ENCODE measurements at regions not wholly inside any gene's neighbourhood (a gene's known extent, or its start where the extent isn't known, plus 50 kb on each side); places are given as distances from the start of the nearest gene placed in this dataset.
A peak's percentile ranks its signal among the peaks of the same experiment; 100 is the strongest.
"Not testable (repeated sequence)": the region's sequence is repeated elsewhere in the genome, so short reads cannot be mapped to it uniquely, and the experiment has no call there.

GRCh38 chr20:11976966-11977365, 59.3 kb downstream of the BTBD3 start:
- no peak for DNase-seq

- no peak for DNase-seq
These were observed 60.8 kb downstream of the BTBD3 start for GRCh38 chr20:11978496-11978895.

- DNase-seq = no peak
These were observed 61.8 kb downstream of the BTBD3 start for GRCh38 chr20:11979306-11979990.

- no peak for DNase-seq
These were observed 62.6 kb downstream of the BTBD3 start for GRCh38 chr20:11980263-11980662.

DNA sequence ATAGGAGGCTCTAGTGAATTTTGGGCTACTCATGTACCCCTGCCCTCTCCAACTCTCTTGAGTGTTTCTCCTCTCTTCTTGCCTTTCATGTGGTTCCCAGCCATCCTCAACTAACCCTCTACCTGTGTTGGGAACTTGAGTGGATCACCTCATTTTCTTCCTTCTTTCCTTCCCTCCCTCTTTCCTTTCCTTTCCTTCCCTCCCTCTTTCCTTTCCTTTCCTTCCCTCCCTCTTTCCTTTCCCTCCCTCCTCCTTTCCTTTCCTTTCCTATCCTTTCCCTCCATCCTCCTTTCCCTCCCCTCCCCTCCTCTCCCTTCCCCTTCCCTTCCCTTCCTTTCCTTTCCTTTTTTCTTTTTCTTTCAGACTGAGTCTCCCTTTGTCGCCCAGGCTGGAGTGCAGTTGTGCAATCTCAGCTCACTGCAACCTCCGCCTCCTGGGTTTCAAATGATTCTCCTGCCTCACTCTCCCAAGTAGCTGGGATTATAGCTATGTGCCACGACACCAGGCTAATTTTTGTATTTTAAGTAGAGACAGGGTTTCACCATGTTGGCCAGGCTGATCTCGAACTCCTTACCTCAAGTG, 63.8 kb downstream of the BTBD3 start:
- no peak for DNase-seq

- DNase-seq = no peak
These were observed 64.7 kb downstream of the BTBD3 start for GRCh38 chr20:11982289-11982954.

- DNase-seq = no peak
These were observed 65.3 kb downstream of the BTBD3 start for GRCh38 chr20:11982955-11983470.

DNA sequence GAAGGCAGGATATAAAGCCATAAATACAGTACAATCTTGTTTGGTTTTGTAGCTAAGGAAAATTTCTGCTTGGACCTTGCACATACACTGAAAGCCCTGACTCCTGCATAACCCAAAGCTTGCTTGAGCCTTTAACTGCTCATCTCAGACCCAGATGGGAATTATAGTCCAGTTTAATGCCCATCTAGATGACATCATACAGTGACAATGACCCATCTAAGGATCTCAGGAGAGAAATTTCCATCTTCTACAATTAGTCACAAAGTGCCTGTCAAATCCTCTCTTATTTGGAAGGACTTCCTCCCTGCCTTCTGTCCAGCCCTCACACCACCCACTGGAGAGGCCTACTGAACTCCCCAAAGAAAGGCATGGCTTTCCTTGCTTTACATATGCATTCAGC, 69.3 kb downstream of the BTBD3 start:
- no peak for DNase-seq

DNA sequence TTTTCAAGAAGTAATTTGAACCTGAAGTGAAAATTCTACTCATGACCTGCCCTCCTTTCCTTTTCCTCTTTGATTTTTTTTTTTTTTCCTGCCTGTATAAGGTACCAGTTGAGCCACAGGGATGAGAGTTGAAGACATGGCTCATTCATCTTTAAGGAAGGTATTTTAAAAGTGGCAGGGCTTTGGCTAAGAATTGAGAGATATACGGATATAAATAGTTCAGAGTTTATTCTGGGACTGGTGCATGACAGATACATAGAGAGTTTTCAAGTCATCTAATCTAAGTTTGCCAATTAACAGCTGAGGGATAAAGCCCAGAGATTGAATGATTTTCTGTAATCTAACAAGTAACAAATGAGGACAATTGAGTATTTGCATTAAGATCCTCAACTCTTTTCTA, 69.8 kb downstream of the BTBD3 start:
- no peak for DNase-seq

DNA sequence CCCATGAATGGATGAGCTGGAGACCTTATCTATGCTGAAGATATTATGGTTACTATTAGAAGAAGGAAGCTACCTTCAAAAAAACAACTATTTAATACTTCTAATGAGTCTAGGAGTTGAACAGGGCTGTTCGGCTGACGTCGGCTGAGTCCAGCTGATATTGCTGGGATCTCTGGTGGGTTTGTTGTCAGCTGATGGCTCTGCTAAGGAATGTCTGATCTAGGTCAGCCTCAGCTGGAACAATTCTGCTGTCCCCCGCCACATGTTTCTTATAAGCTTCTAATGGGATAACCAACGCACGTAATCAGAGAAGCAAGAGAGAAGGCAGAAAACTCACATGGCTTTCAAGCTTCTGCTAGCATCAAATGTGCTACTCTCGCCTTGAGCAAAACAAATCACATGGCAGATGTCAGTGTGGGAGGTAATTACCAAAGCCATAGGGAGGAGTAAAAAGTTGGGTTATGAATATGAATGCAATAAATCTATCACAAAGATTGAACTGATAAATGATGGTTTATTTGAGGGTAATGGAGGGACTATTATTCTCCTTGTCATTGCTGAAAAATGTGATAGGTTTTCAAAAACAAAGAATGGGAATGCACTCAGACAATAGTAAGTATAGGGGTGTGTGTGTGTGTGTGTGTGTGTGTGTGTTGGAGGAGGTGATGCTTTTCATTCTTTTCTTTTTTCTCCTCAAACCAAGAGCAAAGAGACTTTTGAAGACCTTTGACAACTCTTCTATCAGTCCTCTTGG, 71.5 kb downstream of the BTBD3 start:
- no peak for DNase-seq

DNA sequence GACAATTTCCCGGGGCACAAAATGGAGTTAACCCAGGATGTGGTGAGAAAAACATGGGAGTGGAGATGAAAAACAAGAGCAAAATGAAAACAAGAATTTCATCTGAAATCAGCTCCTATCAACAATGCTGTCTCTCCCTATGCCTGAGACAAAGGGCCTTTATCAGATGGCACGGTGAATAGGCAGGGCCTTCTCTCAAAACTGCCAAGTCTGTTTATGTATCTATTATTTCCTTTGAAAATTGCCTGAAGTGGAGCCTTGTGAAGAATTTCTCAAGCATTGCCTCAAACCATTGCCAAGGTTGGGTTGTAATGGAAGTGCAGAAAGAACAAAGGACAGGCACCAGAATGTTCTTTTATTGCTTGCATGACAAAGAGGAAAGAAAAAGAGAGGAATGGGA, 74.7 kb downstream of the BTBD3 start:
- DNase-seq = no peak

- DNase-seq = no peak
These were observed 76.3 kb downstream of the BTBD3 start for GRCh38 chr20:11993886-11994461.

DNA sequence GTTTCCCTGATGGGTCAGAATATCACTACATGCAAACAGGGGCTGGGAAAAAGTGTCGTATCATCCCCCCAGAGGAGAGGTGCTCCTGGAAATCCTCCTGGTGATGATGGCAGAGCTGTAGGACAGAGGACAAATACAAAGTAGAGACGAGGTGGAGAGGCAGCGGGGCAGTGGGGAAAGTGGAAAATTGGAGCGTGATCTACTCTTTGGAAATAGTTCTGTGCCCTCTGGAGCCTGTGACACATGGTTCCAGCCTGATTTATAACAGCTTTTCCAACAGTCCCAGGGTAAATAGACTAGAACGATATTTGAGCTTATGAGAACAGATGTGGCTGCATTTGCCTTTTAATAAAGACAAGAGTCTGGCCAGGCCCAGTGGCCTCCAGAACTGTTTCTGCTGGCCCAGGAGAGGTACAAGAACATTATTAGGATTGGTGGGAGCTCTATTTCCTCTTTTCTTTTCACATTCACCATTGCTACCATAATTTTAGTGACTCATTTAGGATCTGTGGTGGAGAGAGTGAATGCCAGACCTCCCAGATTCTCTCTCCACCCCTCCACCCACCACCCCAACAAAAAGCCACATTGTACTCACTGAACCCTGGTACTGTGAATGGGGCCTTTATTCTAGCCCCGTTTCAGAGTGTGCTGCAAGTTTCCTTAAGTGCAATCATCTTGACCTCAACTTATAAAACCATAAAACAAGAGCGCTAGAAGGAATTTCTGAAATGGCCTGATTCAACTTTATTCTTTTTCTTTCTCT, 78.3 kb downstream of the BTBD3 start:
- no peak for DNase-seq

DNA sequence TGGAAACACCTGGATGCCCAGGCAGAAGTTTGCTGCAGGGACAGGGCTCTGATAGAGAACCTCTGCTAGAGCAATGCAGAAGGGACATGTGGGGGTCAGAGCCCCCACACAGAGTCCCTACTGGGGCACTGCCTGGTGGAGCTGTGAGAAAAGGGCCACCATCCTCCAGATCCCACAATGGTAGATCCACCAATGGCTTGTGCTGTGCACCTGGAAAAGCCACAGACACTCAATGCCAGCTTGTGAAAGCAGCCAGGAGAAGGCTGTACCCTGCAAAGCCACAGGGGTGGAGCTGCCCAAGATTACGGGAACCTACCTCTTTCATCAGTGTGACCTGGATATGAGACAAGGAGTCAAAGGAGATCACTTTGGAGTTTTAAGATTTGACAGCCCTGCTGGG, 87.1 kb downstream of the BTBD3 start:
- not testable (repeated sequence) for DNase-seq

- peak; percentile 14 for DNase-seq
These were observed 94.8 kb downstream of the BTBD3 start for GRCh38 chr20:12012241-12013222.

DNA sequence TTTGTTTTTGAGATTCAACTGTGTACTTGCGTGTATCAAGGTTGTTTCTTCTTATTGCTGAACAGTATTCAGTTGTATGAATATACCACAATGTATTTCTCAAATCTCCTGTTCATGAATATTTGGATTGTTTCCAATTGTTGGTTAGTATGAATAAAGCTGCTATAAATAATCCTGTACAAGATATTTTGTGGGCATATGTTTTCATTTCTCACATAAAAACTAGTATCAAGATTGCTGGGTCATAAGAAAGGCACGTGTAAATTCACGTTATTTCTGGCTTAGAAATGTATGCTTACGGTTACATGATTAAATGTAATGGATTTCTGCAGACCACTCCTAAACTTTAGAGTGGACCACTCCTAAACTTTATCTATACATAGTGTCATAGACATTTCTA, 96.6 kb downstream of the BTBD3 start:
- no peak for DNase-seq

DNA sequence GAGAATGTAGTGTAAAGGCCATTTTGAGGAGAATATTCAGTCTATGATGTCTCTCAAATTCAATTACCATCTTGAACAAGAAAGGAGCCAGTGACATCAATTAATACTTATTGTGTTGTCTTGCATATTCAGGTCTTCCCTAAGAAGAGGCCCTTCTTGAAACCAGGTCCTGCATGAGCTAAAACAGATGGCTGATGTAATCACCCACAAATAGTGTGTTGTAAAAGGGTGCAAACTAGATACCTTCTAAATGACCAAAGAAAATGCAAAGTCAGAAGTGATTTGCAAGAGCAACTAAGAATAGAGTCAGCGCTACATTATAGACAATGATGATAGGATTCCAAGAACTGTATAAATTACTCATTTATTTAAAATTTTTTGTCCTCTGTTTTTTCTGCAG, 97.0 kb downstream of the BTBD3 start:
- DNase-seq = no peak

- DNase-seq = no peak
These were observed 98.6 kb downstream of the BTBD3 start for GRCh38 chr20:12016291-12016690.

GRCh38 chr20:12019715-12020114, 102.0 kb downstream of the BTBD3 start:
- DNase-seq = no peak

GRCh38 chr20:12020846-12021245, 103.2 kb downstream of the BTBD3 start:
- DNase-seq = no peak
